ENCODE measurements at regions not wholly inside any gene's neighbourhood (a gene's known extent, or its start where the extent isn't known, plus 50 kb on each side); places are given as distances from the start of the nearest gene placed in this dataset.

DNA sequence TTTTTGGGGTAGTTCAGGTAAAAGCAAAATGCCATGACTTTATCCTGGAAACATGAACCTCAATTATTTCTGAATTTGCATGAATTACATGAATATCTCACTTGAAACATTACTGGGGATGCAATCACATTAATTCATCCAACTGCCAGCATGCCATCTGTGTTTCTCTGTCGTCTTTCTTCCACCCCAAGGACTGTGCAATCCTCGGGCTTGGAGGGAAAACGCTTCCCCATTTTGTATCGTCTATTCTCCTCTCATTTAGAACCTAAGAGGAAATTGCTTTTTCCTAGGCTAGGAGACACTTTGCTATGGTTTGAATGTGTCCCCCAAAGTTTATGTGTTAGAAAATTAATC lies 109.4 kb downstream of the SQOR start:
- TF ChIP-seq, protein P1, sequence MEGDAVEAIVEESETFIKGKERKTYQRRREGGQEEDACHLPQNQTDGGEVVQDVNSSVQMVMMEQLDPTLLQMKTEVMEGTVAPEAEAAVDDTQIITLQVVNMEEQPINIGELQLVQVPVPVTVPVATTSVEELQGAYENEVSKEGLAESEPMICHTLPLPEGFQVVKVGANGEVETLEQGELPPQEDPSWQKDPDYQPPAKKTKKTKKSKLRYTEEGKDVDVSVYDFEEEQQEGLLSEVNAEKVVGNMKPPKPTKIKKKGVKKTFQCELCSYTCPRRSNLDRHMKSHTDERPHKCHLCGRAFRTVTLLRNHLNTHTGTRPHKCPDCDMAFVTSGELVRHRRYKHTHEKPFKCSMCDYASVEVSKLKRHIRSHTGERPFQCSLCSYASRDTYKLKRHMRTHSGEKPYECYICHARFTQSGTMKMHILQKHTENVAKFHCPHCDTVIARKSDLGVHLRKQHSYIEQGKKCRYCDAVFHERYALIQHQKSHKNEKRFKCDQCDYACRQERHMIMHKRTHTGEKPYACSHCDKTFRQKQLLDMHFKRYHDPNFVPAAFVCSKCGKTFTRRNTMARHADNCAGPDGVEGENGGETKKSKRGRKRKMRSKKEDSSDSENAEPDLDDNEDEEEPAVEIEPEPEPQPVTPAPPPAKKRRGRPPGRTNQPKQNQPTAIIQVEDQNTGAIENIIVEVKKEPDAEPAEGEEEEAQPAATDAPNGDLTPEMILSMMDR (IDR thresholded peaks at IDR 0.05): no peak
- TF ChIP-seq POLR2AphosphoS5 (IDR thresholded peaks at IDR 0.05; ENCODE audit: low read depth, low read length) (no peak), TCF7L2 (IDR thresholded peaks at IDR 0.05; ENCODE audit: low read depth, low read length) (no peak)
